ENCODE measurements at regions not wholly inside any gene's neighbourhood (a gene's known extent, or its start where the extent isn't known, plus 50 kb on each side); places are given as distances from the start of the nearest gene placed in this dataset.

DNA sequence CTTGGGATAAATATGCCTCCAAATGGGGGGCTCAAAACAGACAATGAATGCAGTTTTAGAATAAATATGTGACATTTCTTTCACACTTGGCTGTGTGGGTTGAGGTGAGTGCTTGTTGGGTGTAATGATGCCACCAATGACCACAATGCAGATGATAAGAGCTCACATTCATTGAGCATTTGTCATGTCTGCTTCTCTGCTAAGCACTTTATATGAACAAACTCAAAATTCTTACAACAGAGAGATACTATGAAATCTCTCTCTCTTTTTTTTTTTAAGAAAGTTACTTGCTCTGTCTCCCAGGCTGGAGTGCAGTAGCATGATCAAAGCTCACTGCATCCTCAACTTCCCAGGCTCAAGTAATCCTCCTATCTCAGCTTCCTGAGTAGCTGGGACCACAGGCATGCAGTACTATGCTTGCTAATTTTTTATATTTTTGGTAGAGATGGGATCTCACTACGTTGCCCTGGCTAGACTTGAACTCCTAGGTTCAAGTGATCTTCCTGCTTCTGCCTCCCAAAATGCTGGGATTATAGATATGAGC is 185.4 kb downstream of the JCAD start:
- H3K9me2 ChIP-seq (replicated peaks; ENCODE audit: low read length): no peaks in the 10 kb centered on the region
- H3K4me2 ChIP-seq (ENCODE audit: low read length): no peak overlapping the region
- no peaks in the 10 kb centered on the region for H3K36me3 ChIP-seq (ENCODE audit: low read depth, low read length)
- no peaks in the 10 kb centered on the region for H3K9me3 ChIP-seq (ENCODE audit: low read length)
- H3K9ac ChIP-seq (ENCODE audit: low read length): no peak overlapping the region
- H3K4me3 ChIP-seq (ENCODE audit: low read length): no peak overlapping the region
- ChIA-PET CTCF (no interaction called here), POLR2A (ENCODE audit: unreplicated experiment) (no interaction called here)
- H4K20me1 ChIP-seq (ENCODE audit: low read length): no peaks in the 10 kb centered on the region
- intact Hi-C loops (cut with micrococcal nuclease): no loop called here
- TF ChIP-seq EZH2phosphoT487 (IDR thresholded peaks at IDR 0.05; ENCODE audit: borderline replicate concordance, low read length) (no peak), CTCF (conservative IDR thresholded peaks at IDR 0.05; ENCODE audit: low read depth, low read length) (no peak)
- H3K4me1 ChIP-seq (ENCODE audit: insufficient read depth, low read length): no peaks in the 10 kb centered on the region
- H2AFZ ChIP-seq (ENCODE audit: low read length): no peak overlapping the region
- DNase-seq: no peak
- no peak for ATAC-seq
- no TSS peak for BruUV-seq (replicated peaks)
- no peaks in the 10 kb centered on the region for H3K79me2 ChIP-seq (ENCODE audit: low read length)
- H3F3A ChIP-seq (ENCODE audit: low read length, unreplicated experiment): no peaks in the 10 kb centered on the region
- H3K27ac ChIP-seq (ENCODE audit: low read length): no peak overlapping the region
- no peaks in the 10 kb centered on the region for H3K27me3 ChIP-seq (ENCODE audit: low read length)

DNA sequence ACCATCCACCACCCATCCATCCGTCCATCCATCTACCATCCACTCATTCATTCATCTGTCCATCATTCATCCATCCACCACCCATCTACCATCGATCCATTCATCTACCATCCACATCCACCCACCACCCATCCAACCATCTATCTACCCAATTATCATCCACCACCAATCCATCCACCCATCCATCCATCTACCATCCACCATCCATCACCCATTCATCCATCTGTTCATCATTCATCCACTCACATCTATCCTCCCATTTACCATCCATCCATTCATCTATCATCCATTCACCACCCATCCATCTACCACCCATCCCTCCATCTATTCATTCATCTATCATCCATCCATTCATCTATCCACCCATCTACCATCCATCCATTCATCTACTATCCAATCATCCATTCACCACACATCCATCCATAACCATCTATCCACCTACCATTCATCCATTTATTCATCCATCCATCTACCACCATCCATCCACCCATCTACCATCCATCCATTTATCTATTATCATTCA is 188.8 kb downstream of the JCAD start:
- no peaks in the 10 kb centered on the region for H3K27me3 ChIP-seq (ENCODE audit: low read length)
- TF ChIP-seq EZH2 (IDR thresholded peaks at IDR 0.05; ENCODE audit: low read length, unreplicated experiment): no peak
- TF ChIP-seq EZH2phosphoT487 (IDR thresholded peaks at IDR 0.05; ENCODE audit: borderline replicate concordance, low read length): no peak
- TF ChIP-seq CTCF (conservative IDR thresholded peaks at IDR 0.05; ENCODE audit: low read depth, low read length): no peak
- ATAC-seq: no peak
- H4K20me1 ChIP-seq (ENCODE audit: low read length): no peaks in the 10 kb centered on the region
- no peaks in the 10 kb centered on the region for H3K9me2 ChIP-seq (replicated peaks; ENCODE audit: low read length)
- no peak overlapping the region for H3K4me2 ChIP-seq (ENCODE audit: low read length)
- intact Hi-C loops (cut with micrococcal nuclease): no loop called here
- DNase-seq: no peak
- H3K27ac ChIP-seq (ENCODE audit: low read length): no peak overlapping the region
- ChIA-PET CTCF (no interaction called here), POLR2A (ENCODE audit: unreplicated experiment) (no interaction called here)
- no peak overlapping the region for H3K4me3 ChIP-seq (ENCODE audit: low read length)
- H2AFZ ChIP-seq (ENCODE audit: low read length): no peak overlapping the region
- H3K9me3 ChIP-seq (ENCODE audit: low read length): no peaks in the 10 kb centered on the region
- no peaks in the 10 kb centered on the region for H3K36me3 ChIP-seq (ENCODE audit: low read depth, low read length)
- H3K79me2 ChIP-seq (ENCODE audit: low read length): no peaks in the 10 kb centered on the region
- BruUV-seq (replicated peaks): no TSS peak
- H3F3A ChIP-seq (ENCODE audit: low read length, unreplicated experiment): no peaks in the 10 kb centered on the region
- H3K4me1 ChIP-seq (ENCODE audit: insufficient read depth, low read length): no peaks in the 10 kb centered on the region
- no peak overlapping the region for H3K9ac ChIP-seq (ENCODE audit: low read length)

- Histone ChIP-seq H3K27ac (ENCODE audit: low read length) (no peak overlapping the region), H3K9me2 (replicated peaks; ENCODE audit: low read length) (no peaks in the 10 kb centered on the region), H3K27me3 (ENCODE audit: low read length) (no peaks in the 10 kb centered on the region), H3K4me1 (ENCODE audit: insufficient read depth, low read length) (no peaks in the 10 kb centered on the region), H3K79me2 (ENCODE audit: low read length) (no peaks in the 10 kb centered on the region), H3K9me3 (ENCODE audit: low read length) (no peaks in the 10 kb centered on the region), H3K9ac (ENCODE audit: low read length) (no peak overlapping the region), H3K4me3 (ENCODE audit: low read length) (no peak overlapping the region), H2AFZ (ENCODE audit: low read length) (no peak overlapping the region), H3F3A (ENCODE audit: low read length, unreplicated experiment) (no peaks in the 10 kb centered on the region), H3K4me2 (ENCODE audit: low read length) (no peak overlapping the region), H4K20me1 (ENCODE audit: low read length) (no peaks in the 10 kb centered on the region), H3K36me3 (ENCODE audit: low read depth, low read length) (no peaks in the 10 kb centered on the region)
- CTCF ChIA-PET: no interaction called here
- ATAC-seq: no peak
- POLR2A ChIA-PET (ENCODE audit: unreplicated experiment): no interaction called here
- no TSS peak for BruUV-seq (replicated peaks)
- DNase-seq: no peak
- intact Hi-C loops (cut with micrococcal nuclease): no loop called here
- TF ChIP-seq CTCF (conservative IDR thresholded peaks at IDR 0.05; ENCODE audit: low read depth, low read length) (no peak), EZH2 (IDR thresholded peaks at IDR 0.05; ENCODE audit: low read length, unreplicated experiment) (no peak), EZH2phosphoT487 (IDR thresholded peaks at IDR 0.05; ENCODE audit: borderline replicate concordance, low read length) (no peak)
Measured at GRCh38 chr10:29869593-29869992, 189.8 kb downstream of the JCAD start.
